SK-MEL-5 (cell line): ENCODE measurements at regions not wholly inside any gene's neighbourhood (a gene's known extent, or its start where the extent isn't known, plus 50 kb on each side); places are given as distances from the start of the nearest gene placed in this dataset.
A peak's percentile ranks its signal among the peaks of the same experiment; 100 is the strongest.
"Not testable (repeated sequence)": the region's sequence is repeated elsewhere in the genome, so short reads cannot be mapped to it uniquely, and the experiment has no call there.

Experiments
- DNase-seq: peaks from one replicate; pipeline ENCODE4 v3.0.0-alpha.2; 2016; ENCODE audit warnings: low read depth, low spot score
- in situ Hi-C: cut with HindIII; loops from 2 replicates; pipeline ENCODE4 v1.10.0; 2016; ENCODE audit warnings: low sequenced_read_pairs, high pct_unique_total_duplicates, low pct_unique_long_range_greater_than_20kb

GRCh38 chr10:50992972-50993766 lies 81.1 kb upstream of the PRKG1 start:
- DNase-seq, result no peak
- in situ Hi-C loops, result no loop called here

- no peak for DNase-seq
- in situ Hi-C loops, result no loop called here
Measured at GRCh38 chr10:50993771-50994251, 80.5 kb upstream of the PRKG1 start.

GRCh38 chr10:50997461-50997860 lies 76.8 kb upstream of the PRKG1 start:
- in situ Hi-C loops, result no loop called here
- DNase-seq, result no peak

- no peak for DNase-seq
- in situ Hi-C loops, result no loop called here
Measured at GRCh38 chr10:50999163-50999562, 75.1 kb upstream of the PRKG1 start.

GRCh38 chr10:51000164-51000563 lies 74.1 kb upstream of the PRKG1 start:
- in situ Hi-C loops, result no loop called here
- peak; percentile 14 for DNase-seq

- in situ Hi-C loops, result no loop called here
- no peak for DNase-seq
Measured at GRCh38 chr10:51000976-51001375, 73.3 kb upstream of the PRKG1 start.

- in situ Hi-C loops, result no loop called here
- peak; percentile 55 for DNase-seq
Measured at GRCh38 chr10:51001587-51001986, 72.7 kb upstream of the PRKG1 start.

- in situ Hi-C loops, result no loop called here
- DNase-seq, result peak; percentile 41
Measured at GRCh38 chr10:51002469-51002868, 71.8 kb upstream of the PRKG1 start.

GRCh38 chr10:51004776-51005175 lies 69.5 kb upstream of the PRKG1 start:
- no peak for DNase-seq
- in situ Hi-C loops, result no loop called here

GRCh38 chr10:51005551-51005950 lies 68.7 kb upstream of the PRKG1 start:
- DNase-seq, result no peak
- in situ Hi-C loops, result no loop called here

- in situ Hi-C loops, result no loop called here
- DNase-seq, result no peak
Measured at GRCh38 chr10:51006686-51007085, 67.6 kb upstream of the PRKG1 start.

GRCh38 chr10:51007781-51008180 lies 66.5 kb upstream of the PRKG1 start:
- in situ Hi-C loops, result no loop called here
- DNase-seq, result no peak

- DNase-seq, result no peak
- in situ Hi-C loops, result no loop called here
Measured at GRCh38 chr10:51008346-51008745, 65.9 kb upstream of the PRKG1 start.

- peak; percentile 65 for DNase-seq
- in situ Hi-C loops, result no loop called here
Measured at GRCh38 chr10:51010977-51011376, 63.3 kb upstream of the PRKG1 start.

GRCh38 chr10:51012073-51012472 lies 62.2 kb upstream of the PRKG1 start:
- in situ Hi-C loops, result no loop called here

GRCh38 chr10:51014680-51015389 lies 59.5 kb upstream of the PRKG1 start:
- DNase-seq, result no peak
- in situ Hi-C loops, result no loop called here

More at GRCh38 chr10:51012073-51012472, 62.2 kb upstream of the PRKG1 start:
- no peak for DNase-seq

GRCh38 chr10:51015390-51015754 lies 58.9 kb upstream of the PRKG1 start:
- DNase-seq, in situ Hi-C loops: not testable (repeated sequence)

GRCh38 chr10:51020200-51020599 lies 54.1 kb upstream of the PRKG1 start:
- no peak for DNase-seq
- in situ Hi-C loops, result no loop called here
